Amniotic stem cell (primary cell): ENCODE measurements at regions not wholly inside any gene's neighbourhood (a gene's known extent, or its start where the extent isn't known, plus 50 kb on each side); places are given as distances from the start of the nearest gene placed in this dataset.
A peak's percentile ranks its signal among the peaks of the same experiment; 100 is the strongest.

Experiments
- DNase-seq: peaks from one replicate; lab custom pipeline; 2025; lab: John Stamatoyannopoulos, UW

DNA sequence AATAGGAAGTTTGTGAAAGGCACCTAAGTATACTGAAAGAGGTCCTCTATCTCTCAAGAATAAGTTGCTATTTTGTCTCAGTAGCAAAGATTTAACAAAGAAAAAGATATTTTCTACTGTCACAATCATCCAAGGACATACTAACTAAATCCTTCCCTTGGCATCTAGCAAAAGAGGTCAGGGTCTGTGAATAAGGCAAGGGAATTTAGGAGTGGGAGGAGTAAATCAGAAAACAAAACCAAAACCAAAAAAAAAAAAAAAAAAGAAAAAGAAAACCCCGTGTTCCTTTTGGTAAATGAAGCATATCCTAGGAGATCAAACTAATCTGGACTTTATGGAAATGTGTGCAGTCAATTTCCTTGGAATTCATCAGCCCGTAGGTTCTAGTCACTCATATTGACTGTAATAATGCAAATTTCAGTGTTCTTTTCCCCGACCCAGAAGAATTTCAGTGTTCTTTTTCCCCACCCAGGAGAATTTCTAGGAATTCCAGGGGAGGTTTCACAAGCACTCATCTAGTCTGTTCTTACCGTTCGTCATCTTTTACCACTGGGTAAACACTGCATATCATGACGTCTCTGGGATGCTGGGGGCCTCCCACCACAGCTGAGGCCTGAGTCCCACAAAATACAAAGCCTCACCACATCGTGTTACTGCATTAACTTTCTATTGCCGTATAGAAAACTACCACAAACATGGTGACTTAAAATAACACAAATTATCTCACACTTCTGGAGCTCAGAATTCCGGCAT, 113.8 kb upstream of the CCDC54 start:
- DNase-seq, result no peak

DNA sequence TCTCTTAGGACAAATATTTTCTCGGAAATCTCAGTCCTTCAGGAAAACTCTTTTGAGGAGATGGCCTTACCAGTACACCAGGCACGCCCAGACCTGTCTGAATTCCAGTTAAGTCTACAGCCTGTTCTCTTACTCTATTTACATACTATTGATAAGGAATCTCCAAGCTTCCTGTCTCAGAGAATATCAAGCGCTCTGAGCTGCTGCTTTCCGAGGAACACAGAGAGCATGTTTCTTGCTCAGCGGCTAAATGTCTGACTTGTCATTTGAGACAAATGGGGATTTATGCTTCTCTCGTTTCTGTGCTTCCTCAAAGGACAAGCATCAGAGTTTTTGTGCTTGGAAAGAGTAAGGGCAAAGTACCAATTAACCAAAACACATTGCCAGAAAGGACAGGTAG, 112.4 kb upstream of the CCDC54 start:
- DNase-seq, result no peak

DNA sequence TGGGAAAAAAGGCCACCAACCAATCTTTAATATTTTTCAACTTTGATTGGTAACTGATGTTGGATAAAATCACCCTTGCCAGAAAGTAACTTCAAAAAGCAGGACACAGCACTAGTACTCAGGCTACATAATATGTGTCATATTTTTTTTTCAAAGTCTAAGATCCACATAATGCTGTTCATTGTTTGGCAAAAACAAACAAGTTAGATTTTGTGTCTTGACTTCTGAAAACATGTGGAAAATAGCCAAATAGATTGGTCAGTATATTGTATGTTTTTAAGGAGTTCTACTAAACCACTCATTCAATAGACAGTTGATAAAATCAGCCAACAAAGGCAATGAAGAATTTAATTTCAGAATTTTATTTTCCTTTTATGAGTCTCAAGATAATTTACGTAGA, 111.7 kb upstream of the CCDC54 start:
- no peak for DNase-seq

DNA sequence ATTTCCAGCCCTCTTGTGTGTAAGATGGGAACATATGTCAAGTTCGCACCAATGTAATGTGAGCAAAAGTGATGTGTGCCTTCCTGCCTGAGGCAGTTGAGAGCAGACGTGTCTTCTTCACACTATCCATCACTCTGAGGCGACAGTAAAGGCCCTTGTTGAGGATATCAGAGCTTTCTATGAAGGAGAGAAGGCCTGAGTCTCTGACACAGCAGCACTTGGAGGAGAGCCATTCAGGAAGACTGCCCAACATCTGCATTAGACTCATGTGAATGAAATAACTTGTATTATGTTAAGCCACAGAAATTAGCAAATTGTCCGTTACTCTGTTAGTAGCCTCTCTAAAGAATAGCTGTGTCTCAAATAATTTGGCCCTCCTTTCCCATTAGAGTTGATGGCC, 108.8 kb upstream of the CCDC54 start:
- no peak for DNase-seq

DNA sequence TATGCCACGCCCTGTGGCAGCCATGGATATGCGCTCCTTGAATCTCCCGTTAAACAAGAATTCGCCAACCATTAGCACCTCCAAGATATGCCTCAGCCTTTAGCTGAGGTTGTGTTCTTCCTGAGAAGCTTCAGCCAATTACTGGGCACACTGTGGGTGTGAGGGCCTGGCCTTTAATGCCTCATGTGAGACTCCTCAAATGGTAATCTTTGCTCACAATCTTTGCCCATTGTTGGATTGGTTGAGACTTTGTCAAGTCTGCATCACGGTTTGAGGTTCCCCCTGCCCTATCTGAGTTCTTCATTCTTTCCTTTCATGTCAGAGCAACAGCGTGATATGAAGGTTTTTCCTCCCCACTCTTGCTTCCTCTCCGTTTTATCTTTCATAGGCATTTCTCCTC, 108.1 kb upstream of the CCDC54 start:
- no peak for DNase-seq

DNA sequence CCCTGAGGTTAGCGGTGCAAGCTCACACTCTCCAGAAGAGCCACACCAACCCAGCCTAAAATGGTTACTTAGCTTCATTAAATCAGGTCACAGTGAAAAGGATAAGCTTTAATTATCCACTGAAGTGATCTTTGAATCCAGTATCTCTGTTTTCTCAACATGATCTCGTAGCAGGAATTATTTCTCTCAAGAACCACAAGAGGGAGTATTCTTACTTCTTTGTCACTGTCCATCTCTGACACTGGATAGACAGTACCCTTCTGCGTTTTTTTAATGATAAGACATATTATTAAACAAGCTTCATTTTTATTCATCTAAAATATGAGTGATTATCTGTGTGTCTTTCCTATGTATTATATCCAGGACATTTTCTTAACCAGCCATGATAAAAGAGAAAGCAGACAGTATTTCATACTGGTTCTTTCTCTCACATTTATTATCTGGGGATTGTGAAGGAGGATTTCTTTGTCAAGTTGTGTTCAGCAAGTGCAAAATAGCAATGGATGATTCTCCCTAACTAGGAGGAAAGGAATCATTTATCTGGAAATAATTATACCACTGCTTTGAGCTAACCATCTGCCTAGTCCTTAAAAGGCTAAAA, 105.4 kb upstream of the CCDC54 start:
- DNase-seq, result peak; percentile 35

DNA sequence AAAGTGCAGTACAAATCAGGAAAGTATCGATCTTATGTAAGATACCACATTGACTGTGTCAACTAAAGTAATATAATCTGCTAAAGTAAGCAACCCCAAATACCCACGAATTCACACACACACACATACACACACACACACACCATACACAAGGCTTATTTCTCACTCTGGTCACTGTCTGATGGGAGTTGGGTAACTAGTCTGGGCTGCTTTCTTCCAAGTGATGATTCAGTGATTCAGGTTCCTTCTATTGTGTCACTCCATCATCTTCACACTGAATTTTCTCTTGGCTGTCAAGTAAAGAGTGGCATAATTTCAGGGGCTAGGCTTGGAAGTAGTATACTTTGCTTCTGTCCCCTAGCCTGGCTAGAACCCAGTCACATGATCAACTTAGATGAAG, 104.8 kb upstream of the CCDC54 start:
- DNase-seq, result no peak

DNA sequence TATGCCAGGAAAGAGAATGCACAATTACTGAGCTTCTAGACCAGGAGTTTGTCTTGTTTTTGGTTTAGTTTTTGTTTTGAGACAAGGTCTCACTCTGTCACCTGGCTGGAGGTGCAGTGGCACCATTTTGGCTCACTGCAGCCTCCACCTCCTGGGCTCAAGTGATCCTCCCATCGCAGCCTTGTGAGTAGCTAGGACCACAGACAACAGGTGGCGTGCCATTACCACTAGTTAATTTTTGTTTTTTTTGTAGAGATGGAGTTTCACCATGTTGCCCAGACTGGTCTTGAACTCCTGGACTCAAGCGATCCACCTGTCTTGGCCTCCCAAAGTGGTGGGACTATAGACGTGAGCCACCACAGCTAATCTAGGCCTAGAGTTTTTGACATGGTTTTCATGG, 104.4 kb upstream of the CCDC54 start:
- DNase-seq, result no peak

DNA sequence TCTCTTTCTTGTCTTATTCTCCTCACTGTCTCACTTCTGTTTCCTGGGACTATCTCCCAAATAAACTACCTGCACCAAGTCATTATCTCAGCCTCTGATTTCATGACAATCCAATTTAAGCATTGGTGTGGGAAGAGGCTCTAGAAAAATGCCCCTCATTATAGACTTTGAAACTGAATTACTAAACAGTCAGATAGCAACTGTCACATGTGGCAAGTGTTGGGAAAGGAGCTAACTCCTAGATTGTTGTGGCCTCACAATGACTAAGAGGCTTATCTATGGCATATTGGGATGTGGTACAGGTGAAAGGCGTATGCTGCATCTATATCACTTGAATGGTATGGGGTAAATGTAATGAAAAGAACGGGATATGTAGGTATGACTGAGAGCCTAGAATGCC, 103.5 kb upstream of the CCDC54 start:
- DNase-seq, result no peak

DNA sequence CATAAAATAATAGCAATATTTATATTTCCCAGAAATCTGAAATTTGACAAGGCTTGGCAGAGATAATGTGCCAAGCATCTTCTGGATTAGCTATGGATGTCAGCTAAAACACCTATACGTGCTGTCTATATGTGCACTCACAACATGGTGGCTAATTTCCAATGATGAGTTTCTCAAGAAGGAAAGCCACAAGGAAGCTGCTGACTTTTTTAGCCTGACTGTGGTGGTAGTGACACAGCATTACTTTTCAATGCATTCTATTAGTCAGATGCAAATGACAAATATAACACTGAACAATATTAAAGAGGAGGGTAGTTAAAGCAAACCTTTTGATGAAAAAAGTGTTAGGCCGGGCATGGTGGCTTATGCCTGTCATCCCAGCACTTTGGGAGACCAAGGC, 101.7 kb upstream of the CCDC54 start:
- no peak for DNase-seq

DNA sequence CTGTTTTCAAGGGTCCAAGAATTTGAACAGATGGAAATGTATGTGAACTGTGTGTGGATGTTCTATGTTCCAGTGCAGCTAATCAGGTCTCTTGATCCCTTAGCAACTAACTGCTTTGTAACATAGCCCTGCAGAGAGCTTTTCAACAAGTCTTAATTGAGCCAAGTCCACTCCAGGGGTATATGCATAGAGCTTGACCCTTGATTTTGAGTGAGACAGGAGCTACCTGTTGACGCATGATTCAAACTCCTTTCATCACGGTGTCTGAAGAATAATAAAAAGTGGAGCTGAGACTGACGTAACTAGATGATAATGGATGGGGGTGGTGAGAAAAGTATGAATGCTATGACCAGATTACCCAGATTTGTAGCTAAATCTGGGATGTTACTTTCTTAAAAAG, 93.3 kb upstream of the CCDC54 start:
- DNase-seq, result no peak

DNA sequence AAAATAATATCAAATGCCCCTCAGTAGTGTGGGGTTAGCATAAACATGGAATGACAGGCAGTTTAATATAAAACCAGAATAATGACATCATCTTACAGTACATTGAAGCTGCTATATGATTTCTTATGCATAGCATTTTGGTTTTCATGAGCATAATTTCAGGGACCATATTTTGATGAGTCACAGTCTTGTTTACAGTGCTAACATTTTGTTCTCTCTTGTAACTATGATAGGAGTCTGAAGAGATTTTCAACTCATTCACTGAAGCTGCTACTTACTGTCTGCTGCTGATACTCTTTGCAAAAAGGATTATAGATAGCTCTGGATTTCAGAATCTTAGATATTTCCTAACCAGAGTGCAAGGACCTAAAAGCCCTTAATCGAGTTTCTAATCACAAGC, 92.6 kb upstream of the CCDC54 start:
- no peak for DNase-seq

DNA sequence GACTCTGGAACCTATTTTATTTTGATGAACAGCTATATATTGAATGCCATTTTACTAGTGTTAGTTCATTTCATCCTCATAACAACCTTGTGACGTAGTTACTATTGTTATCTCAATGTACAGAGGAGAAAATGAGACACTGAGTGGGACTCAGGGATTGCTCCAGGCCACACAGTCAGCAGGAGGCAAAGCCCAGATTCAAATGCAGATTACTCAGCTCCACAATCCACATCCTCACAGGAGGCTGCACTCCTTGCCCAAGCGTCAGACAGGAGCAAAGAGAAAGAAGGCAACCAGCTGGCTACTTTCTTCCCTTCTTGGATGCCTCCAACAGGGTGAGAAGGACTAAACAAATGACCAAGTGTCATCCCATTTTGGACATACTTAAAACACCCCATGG, 92.0 kb upstream of the CCDC54 start:
- no peak for DNase-seq

DNA sequence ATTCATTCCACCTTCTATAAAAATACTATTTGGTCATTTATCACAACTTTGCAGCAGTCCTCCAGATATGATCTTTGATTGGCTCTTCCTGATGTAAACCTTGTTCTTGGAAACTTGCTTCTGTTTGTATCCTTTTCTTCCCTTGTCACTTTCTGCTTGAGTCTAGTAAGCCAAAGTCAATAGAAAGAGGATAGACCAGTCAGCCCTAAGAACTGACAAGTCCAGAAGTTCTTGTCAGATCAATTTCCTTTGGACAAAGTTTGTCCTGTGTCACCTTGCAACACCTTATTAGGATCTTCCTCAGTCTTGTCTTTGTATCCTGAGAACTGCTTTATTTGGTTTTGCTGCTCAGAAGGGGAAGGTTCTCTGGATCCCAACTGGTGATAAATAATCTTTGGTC, 87.9 kb upstream of the CCDC54 start:
- DNase-seq, result no peak

DNA sequence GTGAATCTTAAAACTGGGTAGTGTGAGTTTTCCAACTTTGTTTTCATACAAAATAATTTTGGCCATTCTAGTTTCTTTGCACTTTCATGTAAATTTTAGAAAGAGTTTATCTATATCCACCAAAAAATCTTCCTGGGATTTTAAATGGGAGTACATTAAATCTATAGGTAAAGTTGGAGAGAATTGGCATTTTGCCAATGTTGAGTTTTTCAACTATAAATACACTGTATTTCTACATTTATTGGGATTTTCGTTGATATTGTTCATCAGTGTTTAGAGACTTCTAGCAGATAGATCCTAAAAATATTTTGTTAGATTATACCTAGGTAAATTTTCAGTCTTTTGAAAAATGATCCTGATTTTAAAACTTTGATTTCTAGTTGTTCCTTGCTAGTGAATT, 83.1 kb upstream of the CCDC54 start:
- no peak for DNase-seq

DNA sequence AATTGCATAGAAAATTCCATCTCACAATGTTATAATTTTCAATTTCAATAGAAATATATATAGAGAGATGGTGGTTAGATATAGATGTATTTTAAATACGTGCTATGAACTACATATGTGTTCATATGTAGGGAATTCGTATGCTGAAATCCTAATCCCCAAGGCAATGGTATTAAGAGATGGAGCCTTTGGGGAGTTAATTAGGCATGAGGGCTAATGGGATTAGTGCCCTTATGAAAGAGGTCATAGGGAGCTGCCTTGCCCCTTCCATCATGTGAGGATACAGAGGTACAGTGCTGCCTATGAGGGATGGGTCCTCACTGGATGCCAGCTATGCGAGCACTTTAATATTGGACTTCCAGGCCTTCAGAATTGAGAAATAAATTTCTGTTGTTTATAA, 79.6 kb upstream of the CCDC54 start:
- no peak for DNase-seq

DNA sequence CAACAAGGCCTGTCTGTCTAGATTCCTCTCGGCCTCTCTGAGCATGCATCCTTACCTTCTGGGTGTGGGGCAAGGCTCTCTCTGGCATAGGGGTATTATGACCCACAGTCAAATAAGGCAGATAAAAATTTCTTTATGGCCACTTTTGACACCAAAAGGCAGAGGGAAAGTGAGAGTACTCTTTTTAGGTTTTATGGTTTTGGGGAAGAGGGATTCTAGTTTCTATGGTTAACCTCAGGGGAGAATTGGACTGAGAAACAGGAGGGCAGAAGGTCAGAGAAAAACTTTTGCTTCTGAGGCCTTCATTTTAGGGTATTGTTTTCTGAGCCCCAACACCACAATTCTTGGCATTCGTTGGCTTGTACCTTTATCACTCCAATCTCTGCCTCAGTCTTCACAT, 70.0 kb upstream of the CCDC54 start:
- DNase-seq, result no peak

DNA sequence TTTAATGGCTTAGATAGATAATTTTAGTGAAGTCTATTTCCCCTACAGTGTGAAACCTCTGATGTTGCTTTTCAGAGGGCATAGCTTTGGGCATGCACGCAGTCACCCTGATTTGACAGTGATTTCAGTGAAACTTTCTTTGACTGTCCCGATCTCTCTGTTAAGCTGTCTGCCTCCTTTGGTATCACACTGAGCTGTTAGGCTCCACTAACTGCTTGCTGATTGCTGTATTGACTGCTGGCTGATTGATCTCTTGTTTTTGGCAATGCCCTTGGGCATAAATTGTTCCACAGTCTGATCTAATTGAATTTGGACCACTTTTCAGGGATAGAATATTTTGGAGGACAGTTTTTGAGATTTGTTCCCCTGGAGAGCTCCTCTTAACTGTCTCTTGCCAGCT, 68.5 kb upstream of the CCDC54 start:
- no peak for DNase-seq

DNA sequence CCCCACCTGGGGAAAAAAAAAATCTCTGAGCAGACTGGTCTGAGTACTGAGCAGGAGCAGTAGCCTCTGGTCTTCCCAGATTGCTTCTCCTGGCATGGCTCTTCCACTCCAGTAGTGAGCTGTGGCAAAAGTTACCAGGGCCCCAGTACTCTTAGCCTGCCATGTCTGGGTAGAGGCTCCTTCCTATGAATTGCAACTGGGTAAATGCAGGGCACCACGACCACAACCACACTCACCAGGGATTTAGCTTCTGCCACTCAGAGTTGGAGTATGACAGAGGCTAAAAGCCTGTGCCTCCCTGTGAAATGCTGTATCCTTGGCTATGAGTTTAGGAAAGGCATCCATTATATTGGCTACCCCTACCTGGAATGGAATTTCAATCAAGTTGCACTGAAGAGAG, 67.9 kb upstream of the CCDC54 start:
- DNase-seq, result no peak

DNA sequence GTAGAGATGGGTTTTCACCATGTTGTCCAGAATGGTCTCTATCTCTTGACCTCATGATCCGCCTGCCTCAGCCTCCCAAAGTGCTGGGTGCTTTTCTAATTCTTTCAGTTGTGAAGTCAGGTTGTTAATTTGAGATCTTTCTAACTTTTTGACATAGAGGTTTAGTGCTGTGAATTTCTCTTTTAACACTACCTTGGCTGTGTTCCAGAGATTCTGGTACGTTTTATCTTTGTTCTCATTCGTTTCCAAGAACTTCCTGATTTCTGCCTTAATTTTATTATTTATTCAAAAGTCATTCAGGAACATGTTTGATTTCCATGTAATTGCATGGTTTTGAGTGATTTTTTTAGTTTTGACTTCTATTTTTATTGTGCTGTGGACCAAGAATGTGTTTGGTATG, 63.5 kb upstream of the CCDC54 start:
- no peak for DNase-seq

DNA sequence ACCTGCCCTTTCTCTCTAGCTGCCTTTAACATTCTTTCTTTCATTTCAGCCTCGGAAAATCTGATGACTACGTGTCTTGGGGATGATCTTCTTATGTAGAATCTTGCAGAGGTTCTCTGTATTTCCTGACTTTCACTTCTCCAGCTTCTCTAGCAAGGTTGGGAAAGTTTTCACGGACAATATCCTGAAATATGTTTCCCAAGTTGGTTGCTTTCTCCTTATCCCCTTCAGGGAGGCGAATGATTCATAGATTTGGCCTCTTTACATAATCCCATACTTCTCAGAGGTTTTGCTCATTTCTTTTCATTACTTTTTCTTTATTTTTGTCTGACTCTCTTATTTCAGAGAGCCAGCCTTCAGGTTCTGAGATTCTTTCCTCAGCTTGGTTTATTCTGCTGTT, 62.1 kb upstream of the CCDC54 start:
- no peak for DNase-seq

DNA sequence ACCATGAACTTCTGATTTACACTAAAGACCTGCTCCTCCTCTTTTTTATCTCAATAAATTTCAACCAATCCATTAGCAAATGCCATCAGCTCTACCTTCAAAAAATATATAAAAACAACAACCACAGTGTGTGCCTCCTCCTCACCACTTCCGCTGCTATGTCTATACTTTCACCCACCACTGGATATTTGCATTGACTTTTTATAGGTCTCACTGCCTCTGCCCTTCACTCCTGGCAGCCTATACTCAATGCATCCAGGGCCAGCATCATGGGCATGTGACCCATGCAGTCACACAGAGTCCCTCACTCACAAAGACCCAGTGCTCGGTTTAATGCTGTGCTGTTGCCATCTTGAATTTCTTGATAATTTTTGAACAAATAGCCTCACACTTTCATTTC, 53.5 kb upstream of the CCDC54 start:
- no peak for DNase-seq

DNA sequence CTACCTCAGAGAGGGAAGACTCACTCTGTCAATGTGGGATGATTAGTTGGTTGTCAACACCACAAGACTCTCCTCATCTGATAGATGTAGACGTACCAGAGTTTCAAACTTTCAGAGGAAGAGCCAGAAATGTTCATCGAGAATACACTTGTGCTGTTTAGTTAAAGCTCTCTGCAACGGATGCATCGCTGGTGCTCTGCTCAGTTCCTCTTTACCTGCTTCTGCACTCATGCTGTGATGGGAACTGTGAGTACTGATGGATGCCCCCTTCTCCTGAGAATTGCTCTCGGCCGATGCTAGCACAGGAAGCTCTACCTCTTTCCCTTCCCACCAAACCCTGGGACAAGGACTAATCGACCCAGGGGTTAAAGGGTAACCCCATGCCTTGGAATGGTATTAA, 51.8 kb upstream of the CCDC54 start:
- DNase-seq, result no peak
